IMR-90 (cell line): ENCODE measurements at regions not wholly inside any gene's neighbourhood (a gene's known extent, or its start where the extent isn't known, plus 50 kb on each side); places are given as distances from the start of the nearest gene placed in this dataset.

Experiments used
- ATAC-seq: fragments of 200-7000 bp; cut with Tn5 transposase; 2 replicates; pipeline ENCODE4 v1.9.1; 2020; ENCODE audit warnings: low read depth, mild to moderate bottlenecking, moderate library complexity
- BruUV-seq: library from RNA; stranded (reverse); fragments of 400-500 nt; replicated peaks from 2 replicates; lab custom pipeline; 2021; lab: Mats Ljungman, UMichigan
- CTCF ChIA-PET: fragments of 300-600 bp; formaldehyde crosslinking; extraction: SDS; loops from one replicate; lab custom pipeline; 2021; ENCODE audit warnings: antibody characterized with exemption; lab: Yijun Ruan, JAX
- POLR2A ChIA-PET: fragments of 300-600 bp; sonication (Branson Sonifier 250); formaldehyde crosslinking; loops from one replicate; lab custom pipeline; 2022; ENCODE audit warnings: antibody characterized with exemption; ENCODE audit not compliant: unreplicated experiment; lab: Charles Lee
- DNase-seq: peaks from one replicate; pipeline ENCODE4 v3.0.0; 2013
- H2AFZ ChIP-seq: replicated peaks from 2 replicates; pipeline ENCODE3; 2013; ENCODE audit warnings: low read length, mild to moderate bottlenecking; ENCODE audit not compliant: poor library complexity
- H2AK5ac ChIP-seq: 2 replicates; pipeline ENCODE4 v1.6.1; 2013; ENCODE audit warnings: low read depth, low read length, inconsistent platforms
- H2AK9ac ChIP-seq: replicated peaks from 2 replicates; pipeline ENCODE3; 2013; ENCODE audit warnings: mild to moderate bottlenecking, low read depth, low read length, moderate library complexity; ENCODE audit not compliant: poor library complexity
- H2BK120ac ChIP-seq: 2 replicates; pipeline ENCODE4 v1.6.1; 2013; ENCODE audit warnings: low read depth, low read length, inconsistent platforms
- H2BK15ac ChIP-seq: 3 replicates; pipeline ENCODE4 v1.6.1; 2013; ENCODE audit warnings: low read depth, low read length, inconsistent platforms
- H2BK20ac ChIP-seq: 2 replicates; pipeline ENCODE4 v1.6.1; 2013; ENCODE audit warnings: low read depth, mild to moderate bottlenecking, inconsistent platforms, low read length, moderate library complexity
- H2BK5ac ChIP-seq: 2 replicates; pipeline ENCODE4 v1.6.1; 2013; ENCODE audit warnings: mild to moderate bottlenecking, low read depth, low read length, inconsistent platforms; ENCODE audit not compliant: poor library complexity, severe bottlenecking
- H3K14ac ChIP-seq: replicated peaks from 2 replicates; pipeline ENCODE4 v1.6.1; 2013; ENCODE audit warnings: low read depth, low read length, inconsistent platforms
- H3K18ac ChIP-seq: 2 replicates; pipeline ENCODE4 v1.6.1; 2013; ENCODE audit warnings: low read depth, low read length, control low read depth
- H3K23ac ChIP-seq: 2 replicates; pipeline ENCODE4 v1.6.1; 2013; ENCODE audit warnings: low read depth, low read length, inconsistent platforms
- H3K27ac ChIP-seq: 2 replicates; pipeline ENCODE4 v1.5.1; 2013; ENCODE audit warnings: mild to moderate bottlenecking, control low read depth, low read length; ENCODE audit not compliant: insufficient read depth
- H3K27me3 ChIP-seq: 2 replicates; pipeline ENCODE4 v1.6.1; 2013; ENCODE audit warnings: low read length; ENCODE audit not compliant: control insufficient read depth, insufficient read depth
- H3K36me3 ChIP-seq: 2 replicates; pipeline ENCODE4 v1.6.1; 2013; ENCODE audit warnings: low read length, mixed read lengths; ENCODE audit not compliant: control insufficient read depth, insufficient read depth
- H3K4ac ChIP-seq: 2 replicates; pipeline ENCODE4 v1.6.1; 2013; ENCODE audit warnings: low read depth, low read length, inconsistent platforms
- H3K4me1 ChIP-seq: 2 replicates; pipeline ENCODE4 v1.6.1; 2013; ENCODE audit warnings: low read length, mixed read lengths; ENCODE audit not compliant: control insufficient read depth, insufficient read depth
- H3K4me2 ChIP-seq: 2 replicates; pipeline ENCODE4 v1.6.1; 2013; ENCODE audit warnings: low read depth, mild to moderate bottlenecking, control low read depth, low read length, moderate library complexity
- H3K4me3 ChIP-seq: 2 replicates; pipeline ENCODE4 v1.5.1; 2013; ENCODE audit warnings: low read depth, mild to moderate bottlenecking, control low read depth, low read length, moderate library complexity; ENCODE audit not compliant: insufficient read depth
- H3K56ac ChIP-seq: 2 replicates; pipeline ENCODE4 v1.6.1; 2013; ENCODE audit warnings: low read length, inconsistent platforms; ENCODE audit not compliant: insufficient read depth; ENCODE audit errors: extremely low read depth
- H3K79me1 ChIP-seq, 2 experiments: 2 replicates each; pipeline ENCODE4 v1.6.1; 2013; ENCODE audit warnings: low read length in 2 of 2, inconsistent platforms in 1 of 2, low read depth in 1 of 2
- H3K9ac ChIP-seq: 2 replicates; pipeline ENCODE4 v1.6.1; 2013; ENCODE audit warnings: low read depth, low read length, control low read depth
- H3K9me1 ChIP-seq: 2 replicates; pipeline ENCODE4 v1.6.1; 2013; ENCODE audit warnings: low read length, inconsistent platforms; ENCODE audit not compliant: insufficient read depth
- H3K9me3 ChIP-seq: 2 replicates; pipeline ENCODE4 v1.6.1; 2013; ENCODE audit warnings: low read length; ENCODE audit not compliant: control insufficient read depth, insufficient read depth
- H4K20me1 ChIP-seq: 2 replicates; pipeline ENCODE4 v1.6.1; 2013; ENCODE audit warnings: low read length, inconsistent platforms; ENCODE audit not compliant: insufficient read depth
- H4K5ac ChIP-seq: 2 replicates; pipeline ENCODE4 v1.6.1; 2013; ENCODE audit warnings: mild to moderate bottlenecking, low read depth, low read length, control low read depth
- H4K8ac ChIP-seq, 2 experiments: 2 replicates each; pipeline ENCODE4 v1.6.1; 2013; ENCODE audit warnings: low read depth in 2 of 2, low read length in 2 of 2, control low read depth in 1 of 2, inconsistent platforms in 1 of 2
- H4K91ac ChIP-seq: 2 replicates; pipeline ENCODE4 v1.6.1; 2013; ENCODE audit warnings: low read depth, low read length, inconsistent platforms; ENCODE audit not compliant: insufficient read depth
- BHLHE40 ChIP-seq: fragments of 150-350 bp; IDR thresholded peaks from 2 replicates; pipeline ENCODE4 v1.6.1; 2016; ENCODE audit warnings: mild to moderate bottlenecking, low read depth, low read length
- CEBPB ChIP-seq: IDR thresholded peaks from 2 replicates; pipeline ENCODE4 v1.6.1; 2012; ENCODE audit warnings: low read depth, low read length, improper control_type of control experiment
- CHD1 ChIP-seq: IDR thresholded peaks from 2 replicates; pipeline ENCODE4 v1.6.1; 2012; ENCODE audit warnings: low read depth, low read length, improper control_type of control experiment
- FOS ChIP-seq: fragments of 150-350 bp; IDR thresholded peaks from 2 replicates; pipeline ENCODE4 v1.6.1; 2016; ENCODE audit warnings: low read depth, low read length
- MAFK ChIP-seq: IDR thresholded peaks from 2 replicates; pipeline ENCODE4 v1.6.1; 2012; ENCODE audit warnings: low read depth, low read length, improper control_type of control experiment
- MAZ ChIP-seq: IDR thresholded peaks from 2 replicates; pipeline ENCODE4 v1.6.1; 2012; ENCODE audit warnings: low read depth, mild to moderate bottlenecking, low read length, improper control_type of control experiment, moderate library complexity, borderline replicate concordance
- MXI1 ChIP-seq: IDR thresholded peaks from 2 replicates; pipeline ENCODE4 v1.6.1; 2012; ENCODE audit warnings: low read depth, mild to moderate bottlenecking, low read length, moderate library complexity, borderline replicate concordance
- NFE2L2 ChIP-seq: fragments of 150-350 bp; IDR thresholded peaks from 2 replicates; pipeline ENCODE4 v1.6.1; 2016; ENCODE audit warnings: low read depth, mild to moderate bottlenecking, low read length
- POLR2A ChIP-seq: IDR thresholded peaks from 2 replicates; pipeline ENCODE4 v1.6.1; 2012; ENCODE audit warnings: mild to moderate bottlenecking, low read depth, low read length
- RAD21 ChIP-seq: IDR thresholded peaks from 2 replicates; pipeline ENCODE4 v1.6.1; 2012; ENCODE audit warnings: low read length, improper control_type of control experiment
- RCOR1 ChIP-seq: IDR thresholded peaks from 2 replicates; pipeline ENCODE4 v1.6.1; 2012; ENCODE audit warnings: mild to moderate bottlenecking, low read length, improper control_type of control experiment; ENCODE audit not compliant: insufficient replicate concordance
- RFX5 ChIP-seq: IDR thresholded peaks from 2 replicates; pipeline ENCODE4 v1.8.0; 2012; ENCODE audit warnings: low read depth, mild to moderate bottlenecking, low read length, moderate library complexity
- SMC3 ChIP-seq: fragments of 150-350 bp; IDR thresholded peaks from 2 replicates; pipeline ENCODE4 v1.6.1; 2016; ENCODE audit warnings: low read depth, mild to moderate bottlenecking, antibody characterized with exemption, low read length, moderate library complexity
- dilution Hi-C: fragments of 300-500 bp; cut with HindIII; formaldehyde crosslinking; loops from one replicate; pipeline ENCODE4 v1.14.3; 2018; ENCODE audit warnings: low sequenced_read_pairs; ENCODE audit not compliant: unreplicated experiment
- in situ Hi-C: fragments of 300-500 bp; cut with MboI; formaldehyde crosslinking; loops from 3 replicates; pipeline ENCODE4 v1.14.3; 2019; ENCODE audit warnings: low sequenced_read_pairs, inconsistent platforms, mixed read lengths
- intact Hi-C: fragments of 100-400 bp; cut with micrococcal nuclease; formaldehyde crosslinking; loops from 2 replicates; pipeline ENCODE4 v1.10.0; 2022
- TF ChIP-seq, protein P1 (sequence below): conservative IDR thresholded peaks from 2 replicates; pipeline ENCODE4 v1.5.1; 2012; ENCODE audit warnings: mild to moderate bottlenecking, low read depth, low read length, improper control_type of control experiment
- TF ChIP-seq, protein P2 (sequence below): fragments of 150-350 bp; IDR thresholded peaks from 2 replicates; pipeline ENCODE4 v1.6.1; 2016; ENCODE audit warnings: low read depth, mild to moderate bottlenecking, low read length, moderate library complexity, borderline replicate concordance
- TF ChIP-seq, protein P3 (sequence below): fragments of 150-350 bp; IDR thresholded peaks from 2 replicates; pipeline ENCODE4 v1.6.1; 2017; ENCODE audit warnings: mild to moderate bottlenecking, antibody characterized with exemption, low read length, low read depth

DNA sequence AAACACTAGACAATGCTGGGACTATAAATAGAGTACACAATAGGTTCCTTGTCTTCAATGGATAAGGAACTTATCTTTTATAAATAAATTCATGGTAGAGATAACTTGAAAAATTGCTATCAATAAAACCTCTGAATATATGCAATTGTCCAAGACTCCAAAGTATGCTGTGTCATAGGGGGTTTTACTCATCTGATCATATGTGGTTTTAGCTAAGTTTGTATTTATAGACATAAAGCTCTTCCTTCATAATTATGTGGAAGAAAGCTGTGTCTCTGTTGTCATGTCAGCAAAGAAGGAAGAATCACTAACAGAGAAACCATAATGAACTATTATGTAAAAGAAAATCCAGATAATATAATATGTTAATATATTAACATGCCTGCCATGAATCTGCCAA, 111.5 kb upstream of the ATXN7L3B start:
- Histone ChIP-seq H3K9ac (no peak overlapping the region), H3K79me1 (no peaks in the 10 kb centered on the region), H2BK5ac (no peak overlapping the region), H3K23ac (no peak overlapping the region), H3K4me1 (no peaks in the 10 kb centered on the region), H2BK120ac (no peak overlapping the region), H3K4me3 (no peak overlapping the region), H2AK5ac (no peak overlapping the region), H3K27me3 (no peaks in the 10 kb centered on the region), H3K9me3 (no peaks in the 10 kb centered on the region; the same call in 1 of the 2 replicates), H2BK20ac (no peak overlapping the region), H3K36me3 (no peaks in the 10 kb centered on the region), H4K91ac (no peak overlapping the region), H3K4me2 (no peak overlapping the region), H4K20me1 (no peaks in the 10 kb centered on the region), H3K4ac (no peak overlapping the region), H2BK15ac (no peak overlapping the region), H4K8ac (no peak overlapping the region), H3K14ac (no peak overlapping the region), H3K56ac (no peak overlapping the region), H3K9me1 (no peaks in the 10 kb centered on the region), H3K27ac (no peak overlapping the region), H2AK9ac (no peak overlapping the region), H4K5ac (no peak overlapping the region), H3K18ac (no peak overlapping the region), H2AFZ (no peak overlapping the region)
- CTCF ChIA-PET = interaction anchor here (0.8 kb wide), 1 partner anchor 12 kb away, joined by 3 read pairs; no protein-coding TSS in a partner anchor
- TF ChIP-seq MXI1 = no peak
- TF ChIP-seq CHD1 = no peak
- no peak for TF ChIP-seq FOS
- no peak for TF ChIP-seq BHLHE40
- TF ChIP-seq RFX5 = no peak
- TF ChIP-seq MAFK = no peak
- no peak for TF ChIP-seq MAZ
- TF ChIP-seq, protein P1, sequence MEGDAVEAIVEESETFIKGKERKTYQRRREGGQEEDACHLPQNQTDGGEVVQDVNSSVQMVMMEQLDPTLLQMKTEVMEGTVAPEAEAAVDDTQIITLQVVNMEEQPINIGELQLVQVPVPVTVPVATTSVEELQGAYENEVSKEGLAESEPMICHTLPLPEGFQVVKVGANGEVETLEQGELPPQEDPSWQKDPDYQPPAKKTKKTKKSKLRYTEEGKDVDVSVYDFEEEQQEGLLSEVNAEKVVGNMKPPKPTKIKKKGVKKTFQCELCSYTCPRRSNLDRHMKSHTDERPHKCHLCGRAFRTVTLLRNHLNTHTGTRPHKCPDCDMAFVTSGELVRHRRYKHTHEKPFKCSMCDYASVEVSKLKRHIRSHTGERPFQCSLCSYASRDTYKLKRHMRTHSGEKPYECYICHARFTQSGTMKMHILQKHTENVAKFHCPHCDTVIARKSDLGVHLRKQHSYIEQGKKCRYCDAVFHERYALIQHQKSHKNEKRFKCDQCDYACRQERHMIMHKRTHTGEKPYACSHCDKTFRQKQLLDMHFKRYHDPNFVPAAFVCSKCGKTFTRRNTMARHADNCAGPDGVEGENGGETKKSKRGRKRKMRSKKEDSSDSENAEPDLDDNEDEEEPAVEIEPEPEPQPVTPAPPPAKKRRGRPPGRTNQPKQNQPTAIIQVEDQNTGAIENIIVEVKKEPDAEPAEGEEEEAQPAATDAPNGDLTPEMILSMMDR = no peak
- TF ChIP-seq, protein P2, sequence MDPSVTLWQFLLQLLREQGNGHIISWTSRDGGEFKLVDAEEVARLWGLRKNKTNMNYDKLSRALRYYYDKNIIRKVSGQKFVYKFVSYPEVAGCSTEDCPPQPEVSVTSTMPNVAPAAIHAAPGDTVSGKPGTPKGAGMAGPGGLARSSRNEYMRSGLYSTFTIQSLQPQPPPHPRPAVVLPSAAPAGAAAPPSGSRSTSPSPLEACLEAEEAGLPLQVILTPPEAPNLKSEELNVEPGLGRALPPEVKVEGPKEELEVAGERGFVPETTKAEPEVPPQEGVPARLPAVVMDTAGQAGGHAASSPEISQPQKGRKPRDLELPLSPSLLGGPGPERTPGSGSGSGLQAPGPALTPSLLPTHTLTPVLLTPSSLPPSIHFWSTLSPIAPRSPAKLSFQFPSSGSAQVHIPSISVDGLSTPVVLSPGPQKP = no peak
- TF ChIP-seq POLR2A = no peak
- no peak for TF ChIP-seq CEBPB
- TF ChIP-seq SMC3 = no peak
- no peak for TF ChIP-seq RCOR1
- TF ChIP-seq RAD21 = no peak
- TF ChIP-seq, protein P3, sequence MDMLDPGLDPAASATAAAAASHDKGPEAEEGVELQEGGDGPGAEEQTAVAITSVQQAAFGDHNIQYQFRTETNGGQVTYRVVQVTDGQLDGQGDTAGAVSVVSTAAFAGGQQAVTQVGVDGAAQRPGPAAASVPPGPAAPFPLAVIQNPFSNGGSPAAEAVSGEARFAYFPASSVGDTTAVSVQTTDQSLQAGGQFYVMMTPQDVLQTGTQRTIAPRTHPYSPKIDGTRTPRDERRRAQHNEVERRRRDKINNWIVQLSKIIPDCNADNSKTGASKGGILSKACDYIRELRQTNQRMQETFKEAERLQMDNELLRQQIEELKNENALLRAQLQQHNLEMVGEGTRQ = no peak
- TF ChIP-seq NFE2L2 = no peak
- intact Hi-C loops = loop anchor here (5.0 kb wide), 1 partner anchor 1284 kb away; no protein-coding TSS in a partner anchor
- in situ Hi-C loops = no loop called here
- no peak for ATAC-seq
- DNase-seq = no peak
- POLR2A ChIA-PET = no interaction called here
- BruUV-seq = no TSS peak
- dilution Hi-C loops = no loop called here
